ENCODE measurements at regions not wholly inside any gene's neighbourhood (a gene's known extent, or its start where the extent isn't known, plus 50 kb on each side); places are given as distances from the start of the nearest gene placed in this dataset.

DNA sequence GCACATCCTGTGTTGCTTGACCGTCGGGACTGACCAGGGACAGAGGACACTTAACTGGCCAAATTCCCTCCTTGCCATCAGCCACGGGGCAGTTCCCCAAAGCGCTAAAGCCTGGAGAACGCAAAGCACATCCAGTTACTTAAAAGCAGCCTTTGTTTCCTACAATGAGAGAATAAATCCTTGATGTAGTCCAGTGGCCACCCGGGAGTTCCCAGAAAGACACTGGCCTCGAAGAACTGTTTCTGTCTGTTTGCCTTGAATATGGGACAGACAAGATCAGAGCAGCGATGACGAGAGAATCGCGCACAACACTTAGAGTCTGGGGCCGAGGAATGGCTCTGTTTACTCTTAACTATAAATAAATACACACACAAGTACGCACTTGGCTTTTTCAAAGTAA lies 102.2 kb downstream of the TNFAIP2 start:
- TF ChIP-seq, protein P1, sequence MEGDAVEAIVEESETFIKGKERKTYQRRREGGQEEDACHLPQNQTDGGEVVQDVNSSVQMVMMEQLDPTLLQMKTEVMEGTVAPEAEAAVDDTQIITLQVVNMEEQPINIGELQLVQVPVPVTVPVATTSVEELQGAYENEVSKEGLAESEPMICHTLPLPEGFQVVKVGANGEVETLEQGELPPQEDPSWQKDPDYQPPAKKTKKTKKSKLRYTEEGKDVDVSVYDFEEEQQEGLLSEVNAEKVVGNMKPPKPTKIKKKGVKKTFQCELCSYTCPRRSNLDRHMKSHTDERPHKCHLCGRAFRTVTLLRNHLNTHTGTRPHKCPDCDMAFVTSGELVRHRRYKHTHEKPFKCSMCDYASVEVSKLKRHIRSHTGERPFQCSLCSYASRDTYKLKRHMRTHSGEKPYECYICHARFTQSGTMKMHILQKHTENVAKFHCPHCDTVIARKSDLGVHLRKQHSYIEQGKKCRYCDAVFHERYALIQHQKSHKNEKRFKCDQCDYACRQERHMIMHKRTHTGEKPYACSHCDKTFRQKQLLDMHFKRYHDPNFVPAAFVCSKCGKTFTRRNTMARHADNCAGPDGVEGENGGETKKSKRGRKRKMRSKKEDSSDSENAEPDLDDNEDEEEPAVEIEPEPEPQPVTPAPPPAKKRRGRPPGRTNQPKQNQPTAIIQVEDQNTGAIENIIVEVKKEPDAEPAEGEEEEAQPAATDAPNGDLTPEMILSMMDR (IDR thresholded peaks at IDR 0.05) = no peak
- no peak for TF ChIP-seq POLR2A (IDR thresholded peaks at IDR 0.05)
